H1 (cell line): ENCODE measurements at regions not wholly inside any gene's neighbourhood (a gene's known extent, or its start where the extent isn't known, plus 50 kb on each side); places are given as distances from the start of the nearest gene placed in this dataset.

Experiments
- CHD2 ChIP-seq: IDR thresholded peaks from 2 replicates; pipeline ENCODE4 v1.6.1; 2012; ENCODE audit warnings: low read length, improper control_type of control experiment
- USF2 ChIP-seq: IDR thresholded peaks from 2 replicates; pipeline ENCODE4 v1.6.1; 2011; ENCODE audit warnings: low read length, improper control_type of control experiment

- TF ChIP-seq USF2 (no peak), CHD2 (no peak)
Observed at GRCh38 chr16:7044331-7044730, 288.3 kb upstream of the RBFOX1 start (continued).
